ENCODE measurements at regions not wholly inside any gene's neighbourhood (a gene's known extent, or its start where the extent isn't known, plus 50 kb on each side); places are given as distances from the start of the nearest gene placed in this dataset.

- Histone ChIP-seq H3K4me1 (ENCODE audit: insufficient read depth, low read length) (peaks cover 6% of the 10 kb centered on the region), H3K9ac (ENCODE audit: low read length) (no peak overlapping the region), H3K27me3 (ENCODE audit: insufficient read depth, low read length) (no peaks in the 10 kb centered on the region), H3K4me3 (ENCODE audit: insufficient read depth, low read depth, low read length) (no peak overlapping the region), H2AFZ (ENCODE audit: low read depth, low read length) (no peak overlapping the region), H3K9me3 (ENCODE audit: insufficient read depth, low read depth, low read length) (no peaks in the 10 kb centered on the region), H3K36me3 (ENCODE audit: insufficient read depth, low read length) (no peaks in the 10 kb centered on the region), H3K79me2 (ENCODE audit: insufficient read depth, low read length) (no peaks in the 10 kb centered on the region), H4K20me1 (ENCODE audit: insufficient read depth, low read length) (no peaks in the 10 kb centered on the region), H3K4me2 (ENCODE audit: low read length) (no peak overlapping the region), H3K27ac (ENCODE audit: low read depth, low read length) (no peak overlapping the region)
- Mint-ChIP-seq H3K4me3 (ENCODE audit: unreplicated experiment) (no peak overlapping the region), H3K4me1 (ENCODE audit: low read depth, unreplicated experiment) (peaks cover 5% of the 10 kb centered on the region), H3K27me3 (ENCODE audit: low read depth, unreplicated experiment) (no peaks in the 10 kb centered on the region), H3K9me3 (ENCODE audit: unreplicated experiment) (no peaks in the 10 kb centered on the region), H3K36me3 (ENCODE audit: low read depth, unreplicated experiment) (no peaks in the 10 kb centered on the region), H3K27ac (ENCODE audit: unreplicated experiment) (no peak overlapping the region)
- DNase-seq (ENCODE audit: low read depth) (peak; percentile 89), FAIRE-seq (peak; percentile 20)
- TF ChIP-seq CTCF (IDR thresholded peaks at IDR 0.05; ENCODE audit: insufficient read depth, low read depth, low read length), result no peak
- no peak for TF ChIP-seq EZH2 (IDR thresholded peaks at IDR 0.05; ENCODE audit: insufficient read depth, low read length)
Observed at GRCh38 chr5:67319935-67320725, 123.5 kb upstream of the CD180 start.

GRCh38 chr5:67318746-67319145 is 122.1 kb upstream of the CD180 start:
- Histone ChIP-seq H4K20me1 (ENCODE audit: insufficient read depth, low read length) (no peaks in the 10 kb centered on the region), H3K27ac (ENCODE audit: low read depth, low read length) (no peak overlapping the region), H3K36me3 (ENCODE audit: insufficient read depth, low read length) (no peaks in the 10 kb centered on the region), H2AFZ (ENCODE audit: low read depth, low read length) (no peak overlapping the region), H3K9ac (ENCODE audit: low read length) (no peak overlapping the region), H3K4me2 (ENCODE audit: low read length) (no peak overlapping the region), H3K79me2 (ENCODE audit: insufficient read depth, low read length) (no peaks in the 10 kb centered on the region), H3K4me1 (ENCODE audit: insufficient read depth, low read length) (peaks cover 10% of the 10 kb centered on the region), H3K4me3 (ENCODE audit: insufficient read depth, low read depth, low read length) (no peak overlapping the region), H3K27me3 (ENCODE audit: insufficient read depth, low read length) (no peaks in the 10 kb centered on the region), H3K9me3 (ENCODE audit: insufficient read depth, low read depth, low read length) (no peaks in the 10 kb centered on the region)
- TF ChIP-seq CTCF (IDR thresholded peaks at IDR 0.05; ENCODE audit: insufficient read depth, low read depth, low read length) (no peak), EZH2 (IDR thresholded peaks at IDR 0.05; ENCODE audit: insufficient read depth, low read length) (no peak)
- DNase-seq (ENCODE audit: low read depth), result no peak
- H3K4me1 Mint-ChIP-seq (ENCODE audit: low read depth, unreplicated experiment), result peaks cover 7% of the 10 kb centered on the region
- FAIRE-seq, result no peak
- no peak overlapping the region for H3K4me3 Mint-ChIP-seq (ENCODE audit: unreplicated experiment)
- no peak overlapping the region for H3K27ac Mint-ChIP-seq (ENCODE audit: unreplicated experiment)
- H3K27me3 Mint-ChIP-seq (ENCODE audit: low read depth, unreplicated experiment), result no peaks in the 10 kb centered on the region
- no peaks in the 10 kb centered on the region for H3K36me3 Mint-ChIP-seq (ENCODE audit: low read depth, unreplicated experiment)
- no peaks in the 10 kb centered on the region for H3K9me3 Mint-ChIP-seq (ENCODE audit: unreplicated experiment)

- Histone ChIP-seq H3K9ac (ENCODE audit: low read length) (no peak overlapping the region), H3K9me3 (ENCODE audit: insufficient read depth, low read depth, low read length) (no peaks in the 10 kb centered on the region), H3K36me3 (ENCODE audit: insufficient read depth, low read length) (no peaks in the 10 kb centered on the region), H2AFZ (ENCODE audit: low read depth, low read length) (no peak overlapping the region), H4K20me1 (ENCODE audit: insufficient read depth, low read length) (no peaks in the 10 kb centered on the region), H3K4me2 (ENCODE audit: low read length) (no peak overlapping the region), H3K79me2 (ENCODE audit: insufficient read depth, low read length) (no peaks in the 10 kb centered on the region), H3K27me3 (ENCODE audit: insufficient read depth, low read length) (no peaks in the 10 kb centered on the region), H3K27ac (ENCODE audit: low read depth, low read length) (no peak overlapping the region), H3K4me3 (ENCODE audit: insufficient read depth, low read depth, low read length) (no peak overlapping the region), H3K4me1 (ENCODE audit: insufficient read depth, low read length) (peaks cover 10% of the 10 kb centered on the region)
- Mint-ChIP-seq H3K27ac (ENCODE audit: unreplicated experiment) (no peak overlapping the region), H3K4me3 (ENCODE audit: unreplicated experiment) (no peak overlapping the region), H3K27me3 (ENCODE audit: low read depth, unreplicated experiment) (no peaks in the 10 kb centered on the region), H3K9me3 (ENCODE audit: unreplicated experiment) (no peaks in the 10 kb centered on the region), H3K4me1 (ENCODE audit: low read depth, unreplicated experiment) (peaks cover 7% of the 10 kb centered on the region), H3K36me3 (ENCODE audit: low read depth, unreplicated experiment) (no peaks in the 10 kb centered on the region)
- FAIRE-seq, result no peak
- TF ChIP-seq EZH2 (IDR thresholded peaks at IDR 0.05; ENCODE audit: insufficient read depth, low read length) (no peak), CTCF (IDR thresholded peaks at IDR 0.05; ENCODE audit: insufficient read depth, low read depth, low read length) (no peak)
- DNase-seq (ENCODE audit: low read depth), result no peak
Observed at GRCh38 chr5:67317603-67318002, 121.0 kb upstream of the CD180 start.

Data from astrocyte (in vitro differentiated cells and primary cell).